Midbrain (tissue), 1 donor: ENCODE measurements at regions not wholly inside any gene's neighbourhood (a gene's known extent, or its start where the extent isn't known, plus 50 kb on each side); places are given as distances from the start of the nearest gene placed in this dataset.

Experiments used
- DNase-seq: peaks from one replicate; lab custom pipeline; 2025; lab: John Stamatoyannopoulos, UW

- DNase-seq: no peak
Measured at GRCh38 chr20:48090314-48090713, 305.0 kb upstream of the SULF2 start.

DNA sequence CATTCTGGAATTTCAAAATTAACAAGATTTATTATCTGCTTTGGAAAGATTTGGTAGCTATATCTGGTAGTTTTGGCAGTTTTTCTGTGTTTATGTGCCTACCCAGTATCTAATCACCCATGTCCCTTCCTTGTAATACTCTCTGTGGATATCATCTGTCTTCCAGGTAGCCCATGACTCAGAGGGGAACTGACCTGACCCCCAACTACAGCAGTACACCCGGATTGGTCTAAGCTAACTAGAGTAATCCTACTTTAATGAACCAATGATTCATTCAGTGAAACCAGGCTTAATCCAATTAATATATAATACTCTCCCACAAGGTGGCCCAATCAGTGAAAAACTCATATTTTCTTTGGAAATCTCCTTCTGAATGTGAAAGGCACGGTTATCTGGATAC is 295.3 kb upstream of the SULF2 start:
- DNase-seq: no peak

DNA sequence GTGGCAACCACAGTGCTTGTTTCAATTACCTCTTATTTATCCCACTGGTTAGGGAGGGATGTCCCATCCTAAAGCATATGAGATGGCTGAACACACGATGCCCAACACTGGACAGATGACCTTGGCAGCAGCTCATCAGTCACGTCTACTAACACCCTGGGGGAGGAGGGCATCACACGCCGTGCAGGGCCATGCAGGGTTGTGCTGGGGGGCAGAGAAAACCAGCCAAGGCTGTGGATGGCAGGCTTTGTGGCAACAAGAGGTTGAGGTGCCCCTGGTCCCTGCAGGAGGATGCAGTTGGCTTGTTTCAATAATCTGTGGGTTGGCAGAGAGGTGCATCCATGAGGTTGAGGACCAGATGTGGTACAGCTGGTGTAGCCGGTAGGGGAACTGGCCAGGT is 293.7 kb upstream of the SULF2 start:
- DNase-seq: no peak

DNA sequence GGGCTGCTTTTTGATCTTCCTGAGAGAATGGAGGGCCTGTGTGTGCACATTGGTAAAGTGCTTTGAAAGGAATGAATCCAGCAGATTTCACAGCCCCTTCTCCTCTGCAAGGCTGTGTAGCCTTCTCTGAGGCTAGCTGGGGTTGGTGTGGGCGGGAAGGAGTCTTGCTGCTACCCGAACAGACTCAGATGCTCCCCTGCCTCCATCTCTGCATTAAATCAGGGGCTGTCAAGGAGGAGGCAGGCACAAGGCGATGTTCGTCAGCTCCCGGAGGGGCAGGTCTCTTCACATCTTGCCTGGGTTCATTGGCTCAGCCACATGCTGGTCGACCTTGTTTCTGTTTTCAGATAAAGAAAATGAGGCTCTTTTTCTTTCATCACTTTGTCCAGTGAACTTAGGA is 291.5 kb upstream of the SULF2 start:
- no peak for DNase-seq

- no peak for DNase-seq
Measured at GRCh38 chr20:48076247-48076646, 291.0 kb upstream of the SULF2 start.

DNA sequence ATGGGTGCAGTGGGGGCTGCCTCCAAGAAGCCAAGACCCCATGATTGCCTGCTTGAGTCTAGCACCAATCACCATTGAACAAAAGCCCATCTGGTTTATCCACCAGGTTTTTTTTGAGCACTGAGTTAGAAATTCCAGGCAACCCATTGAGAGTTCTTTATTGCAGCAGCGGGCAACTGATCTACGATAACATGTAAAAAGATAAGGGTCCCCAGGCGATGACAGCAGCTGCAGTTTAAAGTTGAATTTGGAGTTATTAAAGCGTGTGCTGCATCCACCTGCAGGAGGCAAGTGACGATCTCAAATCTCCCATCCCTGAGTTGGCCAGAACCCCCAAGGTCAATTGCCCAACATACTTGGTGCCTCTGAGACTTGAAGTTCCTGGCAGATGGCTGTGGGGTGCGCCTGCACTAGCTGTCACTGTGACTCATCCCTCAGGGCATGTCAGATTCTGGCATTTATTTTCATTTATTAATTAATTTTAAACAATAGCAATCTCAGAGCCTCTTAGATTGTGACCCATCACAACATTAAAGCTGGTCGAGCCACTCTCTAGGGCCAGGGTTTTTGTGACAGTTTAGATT is 290.4 kb upstream of the SULF2 start:
- no peak for DNase-seq

GRCh38 chr20:48070991-48071652 is 285.8 kb upstream of the SULF2 start:
- DNase-seq: no peak

DNA sequence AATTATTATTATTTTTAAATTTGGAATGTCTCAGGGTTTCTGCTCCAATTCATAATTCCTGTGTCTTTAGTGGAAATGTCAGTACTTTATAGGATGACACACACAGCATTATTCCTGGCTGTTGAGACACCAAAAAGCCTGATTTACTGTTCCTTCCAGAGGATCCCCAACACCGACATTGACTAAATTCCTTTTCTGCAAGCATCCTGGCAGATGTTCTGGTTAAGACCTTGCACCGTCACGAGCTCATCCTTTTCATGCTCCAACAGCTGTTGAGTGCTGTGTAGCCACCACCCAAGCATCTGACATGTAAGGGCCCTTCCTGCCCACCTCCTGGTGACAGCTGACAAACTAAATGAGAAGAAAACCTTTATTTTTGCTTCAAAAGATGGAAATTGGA is 284.3 kb upstream of the SULF2 start:
- no peak for DNase-seq

DNA sequence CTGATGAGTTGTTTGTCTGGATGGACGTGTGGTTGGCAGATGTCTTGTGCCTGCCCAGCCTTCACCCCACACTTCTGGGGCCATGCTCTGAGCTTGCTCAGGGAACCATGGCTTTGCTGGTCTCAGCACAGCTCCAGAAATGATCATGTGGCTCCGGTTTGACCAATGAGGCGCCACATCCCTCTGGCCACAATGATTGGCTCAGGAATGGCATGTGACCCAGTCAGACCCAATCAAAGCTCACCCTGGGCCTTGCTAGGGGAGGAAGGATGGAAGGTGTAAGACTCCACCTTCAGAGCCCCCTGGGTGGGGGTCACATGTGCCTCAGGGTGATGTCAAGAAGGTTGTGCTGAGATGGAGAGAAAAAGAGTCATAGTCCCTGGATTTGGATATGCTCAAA is 281.6 kb upstream of the SULF2 start:
- no peak for DNase-seq

GRCh38 chr20:48066246-48066645 is 281.0 kb upstream of the SULF2 start:
- DNase-seq: no peak

DNA sequence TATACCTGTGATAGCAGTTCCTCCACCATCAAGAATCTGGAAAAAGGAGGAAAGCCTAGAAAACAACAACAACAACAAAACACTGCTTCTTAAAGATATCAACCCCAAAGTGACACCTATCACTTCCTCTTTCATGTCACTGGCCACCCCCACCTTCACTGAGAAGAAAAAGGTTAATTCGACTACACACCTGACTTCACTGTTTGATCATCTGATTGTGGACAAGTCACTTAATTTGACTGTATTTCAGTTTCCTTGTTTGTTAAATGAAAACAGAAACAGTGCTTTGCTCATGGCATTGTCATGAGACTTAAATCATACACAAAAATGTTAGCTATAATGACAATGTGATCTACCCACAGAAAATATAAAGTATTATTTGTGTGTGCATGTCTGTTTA is 280.6 kb upstream of the SULF2 start:
- no peak for DNase-seq

DNA sequence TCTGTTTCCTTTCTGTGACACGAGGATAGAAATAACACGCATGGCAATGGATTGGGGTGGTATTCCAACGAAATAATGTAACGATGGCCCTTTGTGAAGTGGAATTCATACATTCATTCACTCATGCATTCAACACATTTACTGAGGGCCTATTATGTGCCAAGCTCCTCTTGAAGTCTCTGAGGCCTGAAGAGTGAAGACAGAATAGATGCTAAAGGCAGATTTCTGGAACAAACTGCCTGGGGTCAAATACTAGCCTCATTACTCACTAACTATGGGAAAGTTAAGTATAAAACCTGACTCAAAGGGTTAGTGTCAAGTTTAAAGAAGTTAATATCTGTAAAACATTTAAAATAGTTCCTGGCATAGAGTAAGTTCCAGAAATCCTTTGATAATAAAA is 279.6 kb upstream of the SULF2 start:
- no peak for DNase-seq

DNA sequence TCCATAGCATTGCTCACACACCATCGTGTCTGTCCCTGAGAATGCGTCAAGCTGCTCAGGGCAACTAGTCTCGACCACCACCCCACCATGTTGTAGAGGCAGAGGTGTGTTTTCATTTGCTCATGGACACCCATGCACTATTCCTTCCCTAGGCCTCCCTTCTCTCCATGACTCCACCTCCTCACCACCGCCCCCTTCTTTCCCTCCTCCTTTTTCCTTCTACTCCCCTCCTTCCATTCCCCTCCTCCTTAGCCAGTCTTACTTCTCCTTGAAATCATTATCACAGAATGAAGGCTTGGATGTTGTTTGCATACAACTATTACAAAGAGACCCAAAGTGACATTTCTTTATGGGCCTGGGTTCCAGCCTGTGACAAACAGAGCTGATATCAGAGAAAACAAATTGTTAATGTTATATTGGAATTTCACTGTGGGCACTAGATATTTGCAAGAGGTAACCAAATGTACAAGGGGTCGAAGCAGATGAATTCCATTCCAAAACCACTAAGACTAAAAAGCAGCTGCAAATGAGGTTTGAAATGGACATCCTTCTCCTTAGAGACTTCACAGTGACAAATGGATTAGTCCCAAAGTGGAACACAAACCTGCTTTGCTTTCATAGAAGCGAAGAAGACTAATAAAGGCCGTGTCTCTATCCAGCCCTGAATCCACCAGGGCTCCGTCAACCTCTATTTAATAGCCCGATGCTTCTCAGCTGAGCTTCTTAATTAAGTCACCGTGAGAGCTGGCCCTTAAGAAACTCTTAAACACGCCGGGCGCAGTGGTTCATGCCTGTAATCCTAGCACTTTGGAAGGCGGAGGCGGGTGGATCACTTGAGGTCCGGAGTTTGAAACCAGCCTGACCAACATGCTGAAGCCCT is 275.8 kb upstream of the SULF2 start:
- no peak for DNase-seq

DNA sequence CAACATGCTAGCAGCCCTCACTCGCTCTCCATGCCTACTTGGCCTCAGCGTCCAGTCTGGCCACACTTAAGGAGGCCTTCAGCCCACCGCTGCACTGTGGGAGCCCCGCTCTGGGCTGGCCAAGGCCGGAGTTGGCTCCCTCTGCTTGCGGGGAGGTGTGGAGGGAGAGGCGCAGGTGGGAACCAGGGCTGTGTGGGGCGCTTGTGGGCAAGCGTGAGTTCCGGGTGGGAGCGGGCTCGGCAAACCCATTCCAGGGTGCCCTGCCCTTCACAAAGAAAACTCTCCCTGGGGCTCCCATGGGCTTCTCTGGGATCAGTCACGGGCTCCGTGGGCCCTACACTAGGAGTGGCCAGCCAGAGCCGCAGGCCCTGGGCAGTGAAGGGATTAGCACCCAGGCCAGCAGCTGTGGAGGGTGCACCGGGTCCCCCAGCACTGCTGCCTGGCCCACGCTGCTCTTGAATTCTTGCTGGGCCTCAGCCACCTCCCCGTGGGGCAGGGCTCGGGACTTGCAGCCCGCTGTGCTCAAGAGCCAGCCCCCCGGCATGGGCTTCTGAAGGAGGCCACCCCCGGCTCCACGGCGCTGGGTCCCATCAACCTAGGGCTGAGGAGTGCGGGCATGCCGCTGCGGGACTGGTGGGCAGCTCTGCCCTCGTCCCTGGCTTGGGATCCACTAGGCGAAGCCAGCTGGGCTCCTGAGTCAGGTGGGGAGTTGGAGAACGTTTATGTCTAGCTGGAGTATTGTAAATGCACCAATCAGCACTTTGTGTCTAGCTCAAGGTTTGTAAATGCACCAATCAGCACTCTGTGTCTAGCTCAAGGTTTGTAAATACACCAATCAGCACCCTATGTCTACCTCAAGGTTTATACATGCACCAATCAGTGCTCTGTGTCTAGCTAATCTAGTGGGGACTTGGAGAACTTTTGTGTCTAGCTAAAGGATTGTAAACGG is 273.6 kb upstream of the SULF2 start:
- no peak for DNase-seq

- no peak for DNase-seq
Measured at GRCh38 chr20:48057739-48058138, 272.5 kb upstream of the SULF2 start.

GRCh38 chr20:48057251-48057650 is 272.0 kb upstream of the SULF2 start:
- DNase-seq: no peak

DNA sequence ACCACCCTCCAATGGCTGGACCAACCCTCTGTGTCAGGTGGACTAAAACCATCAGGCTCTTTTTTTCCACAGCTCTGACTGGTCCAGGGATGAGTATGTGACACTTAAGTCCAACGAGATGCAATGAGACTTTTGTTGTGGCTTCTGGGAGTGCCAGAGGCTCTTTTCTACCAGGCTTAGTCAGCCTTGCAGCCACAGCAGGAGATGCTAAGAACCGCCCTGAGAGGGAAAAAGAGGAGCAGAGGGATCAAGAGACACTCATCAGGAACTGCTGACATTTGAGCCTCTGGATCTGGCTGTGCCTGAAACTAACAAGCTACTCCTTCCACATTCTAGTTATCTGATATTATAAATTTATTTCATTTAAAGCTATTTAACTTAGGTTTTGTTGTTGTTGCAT is 270.9 kb upstream of the SULF2 start:
- no peak for DNase-seq

DNA sequence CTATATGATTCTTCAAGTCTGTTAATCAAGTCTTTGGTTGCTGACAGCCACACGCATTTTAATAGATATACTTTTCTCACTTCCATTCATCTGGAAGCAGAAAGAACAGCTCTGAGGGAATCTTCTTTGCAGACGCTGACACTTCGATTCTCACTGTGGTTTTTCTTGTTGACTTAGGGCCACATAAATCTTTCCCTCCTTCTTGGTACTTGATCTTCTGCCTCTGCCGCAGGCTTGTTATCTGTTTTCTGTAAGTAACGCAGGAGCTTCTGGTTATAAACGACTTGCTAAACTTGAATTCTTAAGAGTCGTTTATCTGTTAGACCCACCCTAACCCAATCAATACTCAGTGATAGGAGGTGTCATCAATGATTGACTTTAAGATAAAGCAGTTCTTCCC is 268.8 kb upstream of the SULF2 start:
- DNase-seq: no peak

GRCh38 chr20:48052475-48052835 is 267.2 kb upstream of the SULF2 start:
- peak; percentile 20 for DNase-seq

DNA sequence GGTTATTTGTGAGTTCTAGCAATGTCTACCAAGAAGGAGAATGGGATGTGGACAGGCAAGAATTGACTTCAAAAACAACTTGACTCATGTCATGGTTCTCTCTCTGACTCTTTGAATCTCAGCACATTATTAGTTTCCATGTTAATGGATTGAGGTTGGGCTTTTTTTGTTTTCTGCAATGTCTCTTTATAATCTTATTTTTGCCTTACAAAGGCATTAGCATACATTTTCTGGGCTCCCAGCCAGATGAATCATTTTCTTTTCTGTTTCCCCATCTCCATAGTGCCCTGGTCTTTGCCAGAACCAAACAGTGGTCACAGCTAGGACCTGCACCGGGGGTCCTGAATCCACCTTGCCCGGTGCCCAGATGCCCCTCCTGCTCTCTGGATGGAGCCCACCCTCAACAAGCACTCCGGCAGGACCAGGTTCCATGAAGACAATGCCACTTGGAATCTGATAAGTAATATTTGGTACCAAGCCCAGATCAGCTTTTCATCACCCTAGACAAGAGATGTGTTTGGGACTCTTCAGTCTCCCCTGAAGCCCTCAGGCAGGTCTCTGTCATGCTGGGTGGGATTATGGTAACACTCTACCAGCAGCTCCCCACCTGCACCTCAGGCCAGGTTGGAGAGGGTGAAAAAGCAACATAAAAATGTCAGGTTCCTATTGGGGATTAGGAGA is 266.7 kb upstream of the SULF2 start:
- no peak for DNase-seq

DNA sequence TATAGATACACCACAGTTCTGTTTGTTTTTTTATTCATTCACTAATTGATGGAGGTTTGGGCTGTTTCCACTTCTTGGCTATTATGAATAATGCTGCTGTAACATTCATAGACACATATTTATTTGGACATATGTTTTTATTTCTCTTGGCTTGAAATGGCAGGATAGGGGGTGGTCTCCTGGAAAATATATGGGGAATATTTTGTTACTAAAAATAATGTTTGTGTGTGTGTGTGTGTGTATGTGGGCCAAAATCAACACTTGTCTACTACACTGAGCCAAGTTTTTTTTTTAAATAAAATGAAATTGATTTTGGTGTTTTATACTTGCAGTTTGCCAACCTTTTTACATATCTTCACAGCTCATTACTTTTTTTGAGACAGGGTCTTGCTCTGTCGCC is 264.4 kb upstream of the SULF2 start:
- no peak for DNase-seq

DNA sequence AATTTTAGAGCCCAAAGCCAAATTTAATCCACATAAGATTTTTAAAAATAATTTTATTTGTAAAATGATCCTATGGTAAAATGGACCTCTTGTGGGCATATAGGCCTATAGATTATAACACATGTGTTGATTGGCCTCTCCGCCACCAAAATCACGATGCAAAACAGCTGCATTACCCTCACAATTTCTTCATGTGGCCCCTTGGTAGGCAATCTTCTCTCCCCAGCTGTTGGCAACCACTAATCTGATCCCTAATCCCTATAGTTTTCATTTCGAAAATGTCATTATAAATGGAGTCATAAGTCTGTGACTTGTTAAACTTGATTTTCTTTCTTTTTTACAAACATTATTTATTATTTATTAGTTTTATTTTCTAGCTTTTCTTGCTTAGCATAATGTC is 263.9 kb upstream of the SULF2 start:
- no peak for DNase-seq
